Transverse colon (tissue), 4 donors: ENCODE measurements at regions not wholly inside any gene's neighbourhood (a gene's known extent, or its start where the extent isn't known, plus 50 kb on each side); places are given as distances from the start of the nearest gene placed in this dataset.

ENCODE experiments used
- POLR2AphosphoS5 ChIP-seq, 3 donors: sonication (generic); formaldehyde crosslinking; IDR thresholded peaks; one replicate each; pipeline ENCODE4 v1.6.1; 2016; ENCODE audit warnings: antibody characterized with exemption in 3 of 3
- TF ChIP-seq, protein P1 (sequence below), 5 experiments: fragments of 200-600 bp in 3 of 5; fragments of 450-650 bp in 2 of 5; sonication (generic) in 3 of 5; IDR thresholded peaks; 1 replicate in 2 of 5; 2 replicates in 3 of 5; pipeline ENCODE4 v1.5.1; 2016 to 2017; ENCODE audit warnings: antibody characterized with exemption in 5 of 5, inconsistent platforms in 3 of 5, mild to moderate bottlenecking in 2 of 5, moderate library complexity in 1 of 5

DNA sequence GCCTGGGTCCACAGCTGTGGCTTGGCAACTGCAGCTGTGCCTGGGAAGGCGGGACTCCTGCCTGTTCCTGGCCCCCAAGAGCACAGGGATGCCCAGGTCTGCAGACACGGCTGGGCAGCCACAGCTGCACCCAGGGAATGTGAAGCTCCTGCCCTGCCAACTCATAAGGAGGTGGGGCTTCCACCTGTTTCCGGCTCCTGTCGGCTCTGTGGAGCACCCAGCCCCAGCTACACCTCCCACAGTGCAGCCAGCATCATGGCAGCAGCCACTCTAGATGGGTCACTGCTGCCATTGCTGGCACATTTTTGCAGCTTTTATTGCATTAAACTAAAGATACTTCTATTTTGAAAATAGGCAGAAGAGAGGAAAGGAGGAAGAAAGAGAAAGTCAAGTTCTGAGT is 207.9 kb downstream of the SAMD5 start:
- TF ChIP-seq, protein P1, sequence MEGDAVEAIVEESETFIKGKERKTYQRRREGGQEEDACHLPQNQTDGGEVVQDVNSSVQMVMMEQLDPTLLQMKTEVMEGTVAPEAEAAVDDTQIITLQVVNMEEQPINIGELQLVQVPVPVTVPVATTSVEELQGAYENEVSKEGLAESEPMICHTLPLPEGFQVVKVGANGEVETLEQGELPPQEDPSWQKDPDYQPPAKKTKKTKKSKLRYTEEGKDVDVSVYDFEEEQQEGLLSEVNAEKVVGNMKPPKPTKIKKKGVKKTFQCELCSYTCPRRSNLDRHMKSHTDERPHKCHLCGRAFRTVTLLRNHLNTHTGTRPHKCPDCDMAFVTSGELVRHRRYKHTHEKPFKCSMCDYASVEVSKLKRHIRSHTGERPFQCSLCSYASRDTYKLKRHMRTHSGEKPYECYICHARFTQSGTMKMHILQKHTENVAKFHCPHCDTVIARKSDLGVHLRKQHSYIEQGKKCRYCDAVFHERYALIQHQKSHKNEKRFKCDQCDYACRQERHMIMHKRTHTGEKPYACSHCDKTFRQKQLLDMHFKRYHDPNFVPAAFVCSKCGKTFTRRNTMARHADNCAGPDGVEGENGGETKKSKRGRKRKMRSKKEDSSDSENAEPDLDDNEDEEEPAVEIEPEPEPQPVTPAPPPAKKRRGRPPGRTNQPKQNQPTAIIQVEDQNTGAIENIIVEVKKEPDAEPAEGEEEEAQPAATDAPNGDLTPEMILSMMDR (IDR thresholded peaks at IDR 0.05), result no peak
- TF ChIP-seq POLR2AphosphoS5 (IDR thresholded peaks at IDR 0.05), result no peak
